H9 (cell line): ENCODE measurements at regions not wholly inside any gene's neighbourhood (a gene's known extent, or its start where the extent isn't known, plus 50 kb on each side); places are given as distances from the start of the nearest gene placed in this dataset.

Experiments
- DNase-seq: peaks from one replicate; pipeline ENCODE4 v3.0.0-alpha.2; 2017
- H2AFZ ChIP-seq: one replicate; pipeline ENCODE4 v1.6.1; 2013; ENCODE audit warnings: mild to moderate bottlenecking, low read length, control low read depth, moderate library complexity
- H2AK5ac ChIP-seq: 2 replicates; pipeline ENCODE4 v1.6.1; 2013; ENCODE audit warnings: low read length, control low read depth, mixed read lengths; ENCODE audit not compliant: insufficient read length
- H2BK120ac ChIP-seq: one replicate; pipeline ENCODE4 v1.6.1; 2013; ENCODE audit warnings: low read depth, mild to moderate bottlenecking, low read length, control low read depth, inconsistent platforms; ENCODE audit not compliant: poor library complexity, severe bottlenecking
- H2BK12ac ChIP-seq: 2 replicates; pipeline ENCODE4 v1.6.1; 2013; ENCODE audit warnings: low read length, control low read depth, mixed read lengths, low read depth; ENCODE audit not compliant: insufficient read length
- H2BK15ac ChIP-seq: 2 replicates; pipeline ENCODE4 v1.6.1; 2013; ENCODE audit warnings: low read depth, low read length, control low read depth
- H2BK20ac ChIP-seq: one replicate; pipeline ENCODE4 v1.6.1; 2013; ENCODE audit warnings: low read depth, mild to moderate bottlenecking, low read length, control low read depth, inconsistent platforms; ENCODE audit not compliant: poor library complexity, severe bottlenecking
- H2BK5ac ChIP-seq: 2 replicates; pipeline ENCODE4 v1.6.1; 2013; ENCODE audit warnings: low read length, control low read depth, mixed read lengths; ENCODE audit not compliant: insufficient read length
- H3K14ac ChIP-seq: 2 replicates; pipeline ENCODE4 v1.6.1; 2013; ENCODE audit warnings: low read length, control low read depth; ENCODE audit not compliant: insufficient read depth
- H3K18ac ChIP-seq: 2 replicates; pipeline ENCODE4 v1.6.1; 2013; ENCODE audit warnings: low read depth, mild to moderate bottlenecking, mixed read lengths, low read length, control low read depth; ENCODE audit not compliant: insufficient read length
- H3K23ac ChIP-seq: 2 replicates; pipeline ENCODE4 v1.6.1; 2013; ENCODE audit warnings: low read length, control low read depth, mixed read lengths, low read depth; ENCODE audit not compliant: insufficient read length
- H3K23me2 ChIP-seq: 2 replicates; pipeline ENCODE4 v1.6.1; 2013; ENCODE audit warnings: low read depth, mild to moderate bottlenecking, mixed read lengths, low read length, control low read depth; ENCODE audit not compliant: insufficient read length, poor library complexity, severe bottlenecking
- H3K27ac ChIP-seq: 2 replicates; pipeline ENCODE4 v1.5.1; 2013; ENCODE audit warnings: low read length, control low read depth, mixed read lengths, low read depth; ENCODE audit not compliant: insufficient read length
- H3K27me3 ChIP-seq: 2 replicates; pipeline ENCODE4 v1.6.1; 2013; ENCODE audit warnings: low read length, control low read depth, inconsistent platforms; ENCODE audit not compliant: insufficient read depth
- H3K4ac ChIP-seq: 2 replicates; pipeline ENCODE4 v1.6.1; 2013; ENCODE audit warnings: low read depth, mild to moderate bottlenecking, control low read depth, inconsistent platforms, low read length, moderate library complexity
- H3K4me1 ChIP-seq: 2 replicates; pipeline ENCODE4 v1.6.1; 2013; ENCODE audit warnings: low read length, control low read depth, inconsistent platforms; ENCODE audit not compliant: insufficient read depth
- H3K4me2 ChIP-seq: 2 replicates; pipeline ENCODE4 v1.6.1; 2013; ENCODE audit warnings: low read length, control low read depth, mixed read lengths; ENCODE audit not compliant: insufficient read length, insufficient read depth
- H3K56ac ChIP-seq: 2 replicates; pipeline ENCODE4 v1.6.1; 2013; ENCODE audit warnings: low read depth, mild to moderate bottlenecking, mixed read lengths, low read length, control low read depth; ENCODE audit not compliant: insufficient read length
- H3K79me1 ChIP-seq: 2 replicates; pipeline ENCODE4 v1.6.1; 2013; ENCODE audit warnings: low read depth, mild to moderate bottlenecking, moderate library complexity, low read length, control low read depth, inconsistent platforms; ENCODE audit not compliant: insufficient read depth, poor library complexity, severe bottlenecking
- H3K79me2 ChIP-seq: 2 replicates; pipeline ENCODE4 v1.6.1; 2013; ENCODE audit warnings: low read length, control low read depth, inconsistent platforms; ENCODE audit not compliant: insufficient read depth
- H3K9ac ChIP-seq: 2 replicates; pipeline ENCODE4 v1.6.1; 2013; ENCODE audit warnings: low read length, control low read depth, mixed read lengths; ENCODE audit not compliant: insufficient read length; ENCODE audit errors: extremely low read depth
- H3K9me3 ChIP-seq: one replicate; pipeline ENCODE4 v1.6.1; 2013; ENCODE audit warnings: low read depth, low read length, inconsistent platforms; ENCODE audit not compliant: control insufficient read depth
- H3T11ph ChIP-seq: one replicate; pipeline ENCODE4 v1.6.1; 2013; ENCODE audit warnings: mild to moderate bottlenecking, low read length, control low read depth, inconsistent platforms
- H4K20me1 ChIP-seq: one replicate; pipeline ENCODE4 v1.6.1; 2013; ENCODE audit not compliant: control insufficient read depth, insufficient read length, insufficient read depth
- H4K5ac ChIP-seq: 2 replicates; pipeline ENCODE4 v1.6.1; 2013; ENCODE audit warnings: low read depth, mild to moderate bottlenecking, mixed read lengths, low read length, control low read depth; ENCODE audit not compliant: insufficient read length
- H4K8ac ChIP-seq: replicated peaks from 2 replicates; pipeline ENCODE4 v1.6.1; 2013; ENCODE audit warnings: low read length, control low read depth, mixed read lengths, low read depth; ENCODE audit not compliant: insufficient read length
- H4K91ac ChIP-seq: 2 replicates; pipeline ENCODE4 v1.6.1; 2013; ENCODE audit warnings: low read depth, mild to moderate bottlenecking, moderate library complexity, mixed read lengths, low read length, control low read depth; ENCODE audit not compliant: insufficient read length
- H3K27ac Mint-ChIP-seq, 3 experiments: 2 replicates in 2 of 3; 3 replicates in 1 of 3; pipeline ENCODE4 v1.8.0; 2020 to 2021; ENCODE audit warnings: mixed read lengths in 3 of 3, mild to moderate bottlenecking in 1 of 3, moderate library complexity in 1 of 3
- H3K27me3 Mint-ChIP-seq: 2 replicates; pipeline ENCODE4 v1.8.0; 2021; ENCODE audit warnings: low read depth, mild to moderate bottlenecking, moderate library complexity, mixed read lengths
- H3K36me3 Mint-ChIP-seq, 3 experiments: 2 replicates in 2 of 3; 3 replicates in 1 of 3; pipeline ENCODE4 v1.8.0; 2020 to 2021; ENCODE audit warnings: low read depth in 3 of 3, mixed read lengths in 3 of 3; ENCODE audit not compliant: insufficient read depth in 1 of 3
- H3K4me1 Mint-ChIP-seq, 2 experiments: 2 replicates each; pipeline ENCODE4 v1.8.0; 2020; ENCODE audit warnings: mixed read lengths in 2 of 2
- H3K4me3 Mint-ChIP-seq, 2 experiments: 2 replicates in 1 of 2; 3 replicates in 1 of 2; pipeline ENCODE4 v1.8.0; 2020 to 2021; ENCODE audit warnings: mild to moderate bottlenecking in 2 of 2, mixed read lengths in 2 of 2, moderate library complexity in 1 of 2
- H3K9me3 Mint-ChIP-seq, 2 experiments: 2 replicates in 1 of 2; 3 replicates in 1 of 2; pipeline ENCODE4 v1.8.0; 2020; ENCODE audit warnings: mild to moderate bottlenecking in 2 of 2, mixed read lengths in 2 of 2, moderate library complexity in 1 of 2
- CTCF ChIP-seq: fragments of 200-600 bp; sonication (generic); conservative IDR thresholded peaks from 3 replicates; pipeline ENCODE4 v1.8.0; 2021; ENCODE audit warnings: antibody characterized with exemption, mild to moderate bottlenecking
- WGBS: extraction: QIAGEN DNeasy Blood & Tissue Kit; methylation state at CpG from one replicate; pipeline ENCODE4 v1.1.7; 2013; ENCODE audit warnings: missing lambda C conversion rate, low lambda C conversion rate, mixed read lengths; ENCODE audit not compliant: insufficient read length; ENCODE audit errors: extremely low coverage; 5-methylcytosine and 5-hydroxymethylcytosine counted together

GRCh38 chr7:17678896-17679295, 261.4 kb downstream of the SNX13 start:
- Histone ChIP-seq H3K56ac (no peak overlapping the region), H3K27ac (no peak overlapping the region), H3K23me2 (no peaks in the 10 kb centered on the region), H2AFZ (no peak overlapping the region), H2BK5ac (no peak overlapping the region), H4K5ac (no peak overlapping the region), H2BK20ac (no peak overlapping the region), H4K91ac (no peak overlapping the region), H3K79me1 (no peaks in the 10 kb centered on the region), H3K4me1 (no peaks in the 10 kb centered on the region), H3K9ac (no peak overlapping the region), H3T11ph (no peak overlapping the region), H3K9me3 (no peaks in the 10 kb centered on the region), H3K18ac (no peak overlapping the region), H3K14ac (no peak overlapping the region), H3K79me2 (no peaks in the 10 kb centered on the region), H3K23ac (no peak overlapping the region), H3K4me2 (no peak overlapping the region), H2BK12ac (no peak overlapping the region), H2AK5ac (no peak overlapping the region), H3K4ac (no peak overlapping the region), H4K8ac (no peak overlapping the region), H3K27me3 (no peaks in the 10 kb centered on the region), H4K20me1 (no peaks in the 10 kb centered on the region), H2BK15ac (no peak overlapping the region), H2BK120ac (no peak overlapping the region)
- Mint-ChIP-seq H3K4me1 (peaks cover 2 to 7% of the 10 kb centered on the region in 2 experiments; a peak in 2 of 4 replicates), H3K36me3 (no peaks in the 10 kb centered on the region), H3K27me3 (no peaks in the 10 kb centered on the region), H3K4me3 (no peak overlapping the region), H3K9me3 (no peaks in the 10 kb centered on the region), H3K27ac (no peak overlapping the region)
- no peak for DNase-seq
- WGBS: no CpG with 5 or more reads among the region's 2 CpGs
- TF ChIP-seq CTCF: no peak
